ENCODE measurements at regions not wholly inside any gene's neighbourhood (a gene's known extent, or its start where the extent isn't known, plus 50 kb on each side); places are given as distances from the start of the nearest gene placed in this dataset.

DNA sequence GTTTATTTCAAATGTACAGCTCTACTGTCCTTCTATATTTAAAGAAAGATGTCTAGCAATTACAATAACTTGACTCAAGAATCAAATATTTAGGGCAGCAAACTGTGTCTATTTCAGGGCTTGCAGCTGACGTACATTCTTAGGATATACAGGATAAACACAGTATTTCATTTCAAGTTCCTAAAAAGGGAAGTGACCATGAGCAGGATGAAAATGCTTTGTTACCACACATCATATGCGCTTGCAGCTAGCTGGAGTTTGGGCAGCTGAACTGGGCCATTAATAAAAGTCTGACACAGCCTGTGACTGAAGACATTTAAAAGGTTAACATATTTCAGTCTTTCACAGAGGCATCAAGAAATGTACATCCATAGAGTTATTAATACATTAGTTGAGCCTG, 264.6 kb upstream of the TRIB2 start:
- DNase-seq (ENCODE audit: low read depth): no peak
- TF ChIP-seq, protein P1, sequence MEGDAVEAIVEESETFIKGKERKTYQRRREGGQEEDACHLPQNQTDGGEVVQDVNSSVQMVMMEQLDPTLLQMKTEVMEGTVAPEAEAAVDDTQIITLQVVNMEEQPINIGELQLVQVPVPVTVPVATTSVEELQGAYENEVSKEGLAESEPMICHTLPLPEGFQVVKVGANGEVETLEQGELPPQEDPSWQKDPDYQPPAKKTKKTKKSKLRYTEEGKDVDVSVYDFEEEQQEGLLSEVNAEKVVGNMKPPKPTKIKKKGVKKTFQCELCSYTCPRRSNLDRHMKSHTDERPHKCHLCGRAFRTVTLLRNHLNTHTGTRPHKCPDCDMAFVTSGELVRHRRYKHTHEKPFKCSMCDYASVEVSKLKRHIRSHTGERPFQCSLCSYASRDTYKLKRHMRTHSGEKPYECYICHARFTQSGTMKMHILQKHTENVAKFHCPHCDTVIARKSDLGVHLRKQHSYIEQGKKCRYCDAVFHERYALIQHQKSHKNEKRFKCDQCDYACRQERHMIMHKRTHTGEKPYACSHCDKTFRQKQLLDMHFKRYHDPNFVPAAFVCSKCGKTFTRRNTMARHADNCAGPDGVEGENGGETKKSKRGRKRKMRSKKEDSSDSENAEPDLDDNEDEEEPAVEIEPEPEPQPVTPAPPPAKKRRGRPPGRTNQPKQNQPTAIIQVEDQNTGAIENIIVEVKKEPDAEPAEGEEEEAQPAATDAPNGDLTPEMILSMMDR (conservative IDR thresholded peaks at IDR 0.05; ENCODE audit: low read length): no peak
- no peak overlapping the region for H3K4me3 ChIP-seq (ENCODE audit: low read length)

DNA sequence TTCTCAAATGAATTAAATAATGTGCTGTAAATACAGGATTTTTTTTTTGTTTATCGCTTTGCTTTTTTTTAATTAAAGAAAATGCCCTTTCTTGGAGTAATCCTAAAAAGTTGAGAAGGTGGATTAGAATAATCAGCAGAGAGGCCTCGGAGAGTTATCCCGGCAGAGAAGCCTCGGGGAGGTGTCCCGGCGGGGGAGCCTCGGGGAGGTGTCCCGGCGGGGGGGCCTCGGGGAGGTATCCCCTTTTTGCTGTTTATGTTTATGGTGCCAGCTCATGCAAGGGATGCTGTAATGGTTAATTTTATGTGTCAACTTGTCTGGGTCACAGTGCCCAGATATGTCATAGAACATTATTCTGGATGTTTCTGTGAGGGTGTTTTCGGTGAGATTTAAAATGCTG, 263.0 kb upstream of the TRIB2 start:
- DNase-seq (ENCODE audit: low read depth): no peak
- TF ChIP-seq, protein P1 (conservative IDR thresholded peaks at IDR 0.05; ENCODE audit: low read length): no peak
- H3K4me3 ChIP-seq (ENCODE audit: low read length): no peak overlapping the region

DNA sequence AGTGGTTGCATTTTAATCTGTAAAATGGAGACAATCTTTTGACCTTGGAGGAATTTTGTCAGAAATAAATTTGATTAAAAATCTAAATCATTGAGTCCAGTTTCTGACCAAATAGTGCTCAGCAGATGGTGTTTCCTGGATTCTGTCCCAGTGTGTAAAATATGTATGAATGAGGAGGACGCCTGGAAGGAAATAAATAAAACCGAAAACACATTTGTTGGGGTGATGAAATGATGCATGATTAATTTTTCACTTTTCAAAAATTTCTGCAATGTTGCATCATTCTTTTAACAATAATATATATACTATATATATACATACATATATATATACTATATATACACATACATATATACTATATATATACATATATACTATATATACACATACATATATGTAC, 261.1 kb upstream of the TRIB2 start:
- TF ChIP-seq, protein P1 (conservative IDR thresholded peaks at IDR 0.05; ENCODE audit: low read length): no peak
- DNase-seq (ENCODE audit: low read depth): peak; percentile 80
- H3K4me3 ChIP-seq (ENCODE audit: low read length): no peak overlapping the region

DNA sequence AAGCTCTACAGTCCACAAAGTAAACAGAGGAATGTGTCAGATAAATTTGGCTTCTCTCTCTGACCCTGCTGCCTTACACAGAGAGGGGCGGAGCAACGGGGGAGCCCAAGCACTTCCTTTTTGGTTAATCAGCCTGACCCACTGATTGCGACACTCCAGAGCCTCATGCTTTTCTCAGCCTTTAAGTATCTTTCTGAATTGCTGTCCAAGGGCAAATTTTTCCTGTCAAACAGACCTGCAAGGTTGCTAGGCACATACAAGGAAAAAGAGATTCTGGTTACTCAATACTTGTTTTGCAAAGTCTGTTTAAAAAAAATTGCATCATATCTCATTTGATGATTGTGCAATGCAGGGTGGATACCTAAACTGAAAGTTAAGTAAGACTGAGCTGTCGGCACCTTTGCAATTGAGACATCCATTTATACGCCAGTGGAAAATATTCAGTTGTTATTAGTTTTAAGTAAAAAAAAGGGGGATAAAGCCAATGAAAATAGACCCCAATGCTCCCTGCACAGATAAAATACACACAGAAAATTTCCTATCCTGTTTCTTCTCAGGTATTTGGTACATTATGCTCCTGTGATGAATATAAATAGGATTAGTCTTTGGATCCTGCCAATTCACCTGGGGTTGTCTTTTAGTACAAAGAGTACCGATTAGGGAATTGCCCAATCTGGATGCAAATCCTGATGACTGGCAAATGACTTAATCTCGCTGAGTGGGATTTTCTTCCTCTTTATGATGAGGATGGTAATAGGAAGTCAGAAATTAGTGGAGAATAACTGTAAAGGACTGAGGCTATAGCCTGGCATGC, 260.2 kb upstream of the TRIB2 start:
- peak; percentile 100 for DNase-seq (ENCODE audit: low read depth)
- peak overlapping the region; percentile 2; the same call in 1 of the 2 replicates for H3K4me3 ChIP-seq (ENCODE audit: low read length)
- TF ChIP-seq, protein P1 (conservative IDR thresholded peaks at IDR 0.05; ENCODE audit: low read length): no peak

DNA sequence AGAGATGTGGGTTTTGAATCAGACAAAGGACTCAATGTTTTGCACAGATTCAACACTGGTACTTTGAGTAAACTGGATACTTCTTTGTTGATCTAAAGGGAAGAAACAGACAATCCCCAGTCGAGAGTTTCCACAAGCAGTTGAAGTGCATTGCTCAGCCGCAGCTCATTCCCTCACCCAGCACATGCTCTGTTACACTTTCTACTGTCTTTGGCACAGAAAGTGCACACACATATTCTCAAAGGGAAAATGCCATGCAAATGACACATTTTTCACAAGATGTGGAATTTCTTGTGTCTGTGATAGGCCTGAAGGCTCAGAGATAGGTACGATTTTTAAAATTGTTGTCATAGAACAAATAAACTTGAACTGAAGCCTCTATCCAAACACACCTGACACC, 258.9 kb upstream of the TRIB2 start:
- peak; percentile 68 for DNase-seq (ENCODE audit: low read depth)
- TF ChIP-seq, protein P1 (conservative IDR thresholded peaks at IDR 0.05; ENCODE audit: low read length): no peak
- H3K4me3 ChIP-seq (ENCODE audit: low read length): no peak overlapping the region

DNA sequence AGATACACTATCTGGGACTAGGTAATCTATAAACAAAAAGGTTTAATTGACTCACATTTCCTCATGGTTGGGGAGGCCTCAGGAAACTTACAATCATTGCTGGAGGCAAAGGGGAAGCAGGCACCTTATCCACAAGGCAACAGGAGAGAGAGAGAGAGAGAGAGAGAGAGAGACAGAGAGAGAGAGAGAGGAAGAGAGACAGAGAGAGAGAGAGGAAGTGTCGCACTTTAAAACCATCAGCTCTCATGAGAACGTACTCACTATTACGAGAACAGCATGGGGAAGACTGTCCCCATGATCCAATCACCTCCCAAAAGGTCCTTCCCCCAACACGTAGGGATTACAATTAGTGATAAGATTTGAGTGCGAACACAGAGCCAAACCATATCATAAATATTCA, 253.5 kb upstream of the TRIB2 start:
- no peak for DNase-seq (ENCODE audit: low read depth)
- TF ChIP-seq, protein P1 (conservative IDR thresholded peaks at IDR 0.05; ENCODE audit: low read length): no peak
- no peak overlapping the region for H3K4me3 ChIP-seq (ENCODE audit: low read length)

DNA sequence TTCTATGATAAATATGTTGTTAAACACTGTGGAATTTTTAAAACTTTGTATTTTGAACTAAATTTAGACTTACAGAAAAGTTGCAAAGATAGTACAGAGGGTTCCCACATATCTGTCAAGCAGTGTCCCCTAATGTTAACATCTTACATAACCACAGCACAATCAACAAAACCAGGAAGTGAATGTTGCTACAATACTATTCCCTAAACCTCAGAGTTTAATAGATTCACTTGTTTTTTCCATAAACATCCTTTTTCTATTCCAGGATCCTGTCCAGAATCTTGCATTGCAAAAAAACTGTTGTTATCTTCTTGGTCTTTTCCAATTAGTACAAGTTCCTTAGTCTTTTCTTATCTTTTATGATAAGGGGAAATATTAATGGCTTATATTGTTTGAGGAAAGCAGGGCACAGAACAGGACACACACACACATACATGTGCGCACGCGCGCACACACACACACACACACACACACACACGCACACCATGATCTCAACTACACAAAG, 251.1 kb upstream of the TRIB2 start:
- H3K4me3 ChIP-seq (ENCODE audit: low read length): no peak overlapping the region
- no peak for DNase-seq (ENCODE audit: low read depth)
- TF ChIP-seq, protein P1 (conservative IDR thresholded peaks at IDR 0.05; ENCODE audit: low read length): no peak

Measured in AG10803 (cell line).